Stimulated activated CD4-positive, alpha-beta T cell treated with anti-CD3 and anti-CD28 coated beads, Interleukin-1b, Interleukin-23, amount 100 ng/mL, for 4 hours (primary cell): ENCODE measurements at regions not wholly inside any gene's neighbourhood (a gene's known extent, or its start where the extent isn't known, plus 50 kb on each side); places are given as distances from the start of the nearest gene placed in this dataset.
"Not testable (repeated sequence)": the region's sequence is repeated elsewhere in the genome, so short reads cannot be mapped to it uniquely, and the experiment has no call there.

Source experiments
- DNase-seq, 2 donors: peaks; one replicate each; pipeline ENCODE4 v3.0.0-alpha.2; 2020; ENCODE audit warnings: low read depth in 2 of 2

GRCh38 chr14:101266441-101266840 lies 294.9 kb upstream of the DIO3 start:
- not testable (repeated sequence) for DNase-seq

DNA sequence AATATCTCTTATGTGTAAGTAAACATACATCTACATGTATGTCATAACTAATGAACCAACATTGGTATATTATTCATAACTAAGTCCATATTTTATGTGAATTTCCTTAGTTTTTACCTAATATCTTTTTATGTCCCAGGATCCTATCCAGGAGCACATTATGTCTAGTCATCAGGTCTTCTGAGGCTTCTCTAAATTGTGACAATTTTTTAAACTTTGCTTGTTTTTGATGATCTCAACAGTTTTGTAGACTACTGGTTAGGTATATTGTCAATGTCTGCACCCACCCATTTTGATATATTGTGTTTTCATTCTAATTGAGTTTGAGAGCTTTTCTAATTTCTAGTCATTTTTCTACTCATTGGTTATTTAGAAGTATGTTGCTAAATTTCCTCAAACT lies 288.2 kb upstream of the DIO3 start:
- DNase-seq = no peak

DNA sequence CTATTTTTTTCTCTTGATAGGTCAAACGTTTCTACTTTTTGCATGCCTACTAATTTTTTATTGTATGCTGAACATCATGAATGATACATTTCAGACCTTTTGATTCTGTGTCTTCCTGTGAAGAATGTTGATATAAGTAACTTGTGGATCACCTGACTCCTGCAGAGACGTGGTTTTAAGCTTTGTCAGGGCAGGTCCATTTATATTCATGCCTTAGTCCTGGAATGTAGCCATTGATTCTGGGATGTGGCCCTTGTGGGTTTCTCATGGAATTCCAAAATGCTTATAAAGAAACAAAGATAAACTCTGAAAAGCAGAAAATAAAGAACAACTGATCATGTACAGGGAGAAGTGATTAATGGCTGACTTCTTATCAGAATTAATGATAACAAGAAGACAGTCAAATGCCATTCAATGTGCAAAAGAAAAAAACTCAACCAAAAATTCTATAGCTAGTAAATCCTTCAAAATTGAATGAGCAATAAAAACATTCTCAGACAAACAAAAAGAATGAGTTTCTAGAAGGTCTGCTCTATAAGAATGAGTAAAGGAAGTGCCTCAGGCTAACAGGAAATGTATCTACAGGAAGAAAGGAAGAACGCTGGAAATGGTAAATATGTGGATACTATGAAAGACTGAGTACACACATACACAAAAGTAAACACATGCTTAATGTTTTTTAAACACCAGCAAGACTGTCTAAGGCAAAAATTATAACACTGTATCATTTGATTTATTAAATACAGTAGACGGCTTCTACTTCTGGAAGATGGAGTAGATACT lies 284.8 kb upstream of the DIO3 start:
- DNase-seq = no peak

DNA sequence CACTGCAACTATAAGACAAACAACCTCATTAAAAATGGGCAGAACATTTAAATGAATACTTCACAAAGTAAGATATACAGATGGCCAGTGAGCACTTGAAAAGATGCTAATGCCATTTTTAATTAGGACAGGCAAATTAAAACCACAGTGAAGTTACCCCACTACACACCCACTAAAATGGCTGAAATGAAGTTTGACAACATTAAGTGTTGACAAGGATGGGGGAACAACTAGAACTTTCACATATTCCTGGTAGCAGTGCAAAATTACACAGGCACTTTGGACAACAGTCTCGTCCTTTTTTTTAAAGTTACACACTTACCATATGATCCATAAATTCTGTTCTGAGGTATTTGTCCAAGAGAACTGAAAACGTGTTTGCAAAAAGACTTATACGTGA lies 278.9 kb upstream of the DIO3 start:
- no peak for DNase-seq

GRCh38 chr14:101284711-101285110 lies 276.6 kb upstream of the DIO3 start:
- DNase-seq = no peak

- no peak for DNase-seq
Measured at GRCh38 chr14:101286271-101287018, 274.9 kb upstream of the DIO3 start.

GRCh38 chr14:101288436-101289229 lies 272.7 kb upstream of the DIO3 start:
- no peak for DNase-seq

DNA sequence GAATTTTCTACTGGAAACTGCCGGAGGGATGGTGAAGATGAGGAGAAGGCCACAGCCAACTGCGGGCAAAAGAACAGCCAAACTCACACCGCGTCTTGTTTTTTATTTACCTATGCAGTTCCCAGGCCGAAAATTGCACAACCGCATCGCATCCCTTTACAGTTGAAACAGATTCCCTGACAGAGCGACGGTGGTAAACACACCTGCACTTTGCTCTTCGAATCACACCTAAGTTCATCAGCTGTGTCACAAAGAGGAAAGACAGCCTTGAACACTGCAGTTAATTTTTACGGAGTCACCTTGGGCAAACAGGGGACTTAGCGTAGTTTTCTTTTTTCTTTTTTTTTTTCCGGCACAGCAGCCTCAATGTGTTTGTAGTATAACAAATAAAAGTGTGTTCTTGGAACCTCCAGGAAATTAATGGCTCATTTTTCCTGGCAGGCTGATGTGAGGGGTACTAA lies 272.0 kb upstream of the DIO3 start:
- no peak for DNase-seq

- DNase-seq = no peak
Measured at GRCh38 chr14:101289911-101290310, 271.4 kb upstream of the DIO3 start.

DNA sequence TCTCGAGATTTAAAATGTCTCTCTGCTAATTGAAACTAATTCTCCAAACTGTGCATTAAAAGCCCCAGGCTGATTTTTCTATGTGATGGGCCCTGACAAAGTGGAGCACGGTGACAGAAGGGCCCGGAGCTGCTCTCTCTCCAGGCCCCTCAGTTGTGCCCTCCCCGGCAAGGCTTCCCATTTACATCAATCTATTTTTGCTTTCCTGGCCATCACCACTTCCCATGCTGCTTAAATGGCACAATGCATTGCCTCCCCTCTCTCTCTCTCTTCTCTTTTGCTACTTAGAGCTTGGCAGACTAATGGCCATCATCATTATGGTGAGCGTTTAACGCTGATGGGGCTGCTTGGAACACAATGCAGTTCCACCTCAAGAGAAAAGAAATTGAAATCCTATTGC lies 270.7 kb upstream of the DIO3 start:
- no peak for DNase-seq

DNA sequence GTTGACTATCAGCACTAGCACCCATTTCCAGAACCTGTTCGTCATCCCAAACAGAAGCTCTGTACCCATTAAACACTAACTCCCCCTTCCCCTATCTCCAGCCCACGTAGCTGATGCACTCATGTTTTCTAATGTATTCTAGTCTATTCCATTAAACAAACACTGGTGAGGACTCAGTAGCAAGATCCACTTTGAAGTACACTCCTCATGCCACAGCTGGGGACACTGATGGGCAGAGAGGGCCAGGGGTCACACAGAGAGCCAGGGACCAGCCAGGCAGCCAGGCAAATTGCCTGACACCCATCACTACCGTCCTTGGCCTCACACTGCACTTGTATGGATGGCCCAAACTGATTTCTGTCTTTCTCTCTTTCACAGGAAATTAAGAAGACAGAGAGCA lies 269.9 kb upstream of the DIO3 start:
- no peak for DNase-seq

DNA sequence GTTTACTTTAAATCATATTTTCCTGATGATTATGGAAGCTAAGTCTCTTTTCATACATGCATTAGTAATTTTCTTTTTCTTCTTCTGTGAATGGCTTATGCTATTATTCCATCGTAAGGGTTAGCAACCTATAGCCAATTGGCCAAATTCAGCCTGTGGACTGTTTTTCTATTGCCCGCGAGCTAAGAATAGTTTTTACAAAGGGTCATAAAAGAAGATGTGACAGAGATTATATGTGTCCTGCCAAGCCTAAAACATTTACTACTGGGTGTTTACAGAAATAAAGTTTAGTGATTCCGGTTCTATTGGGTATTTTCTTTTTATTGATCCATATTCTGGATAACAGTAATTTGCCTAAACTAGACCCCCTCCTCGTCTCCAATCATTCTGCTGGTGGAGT lies 268.8 kb upstream of the DIO3 start:
- DNase-seq = no peak

GRCh38 chr14:101293605-101294004 lies 267.7 kb upstream of the DIO3 start:
- no peak for DNase-seq

GRCh38 chr14:101294136-101294535 lies 267.2 kb upstream of the DIO3 start:
- DNase-seq = no peak

DNA sequence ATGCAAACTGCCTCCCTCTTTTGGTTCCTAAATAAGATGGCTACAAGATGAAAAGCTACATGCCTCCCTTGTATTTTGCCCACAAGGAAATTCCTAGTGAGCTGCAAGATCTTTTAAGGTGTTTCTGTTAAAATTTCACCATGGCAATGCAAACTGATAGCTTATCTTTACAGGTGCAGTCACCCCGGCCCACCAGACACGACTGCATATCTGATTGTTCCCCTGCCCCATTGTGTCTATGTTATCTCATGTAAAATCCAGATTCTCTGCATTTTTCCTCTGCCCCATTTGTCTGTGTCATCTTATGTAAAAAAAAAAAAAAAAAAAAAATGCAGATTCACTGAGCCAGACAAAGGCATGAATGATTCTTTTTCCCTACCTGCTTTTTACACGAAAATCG lies 261.5 kb upstream of the DIO3 start:
- DNase-seq = not testable (repeated sequence)

- DNase-seq = no peak
Measured at GRCh38 chr14:101301011-101301410, 260.3 kb upstream of the DIO3 start.

GRCh38 chr14:101307162-101307561 lies 254.1 kb upstream of the DIO3 start:
- not testable (repeated sequence) for DNase-seq

- not testable (repeated sequence) for DNase-seq
Measured at GRCh38 chr14:101311186-101311585, 250.1 kb upstream of the DIO3 start.

DNA sequence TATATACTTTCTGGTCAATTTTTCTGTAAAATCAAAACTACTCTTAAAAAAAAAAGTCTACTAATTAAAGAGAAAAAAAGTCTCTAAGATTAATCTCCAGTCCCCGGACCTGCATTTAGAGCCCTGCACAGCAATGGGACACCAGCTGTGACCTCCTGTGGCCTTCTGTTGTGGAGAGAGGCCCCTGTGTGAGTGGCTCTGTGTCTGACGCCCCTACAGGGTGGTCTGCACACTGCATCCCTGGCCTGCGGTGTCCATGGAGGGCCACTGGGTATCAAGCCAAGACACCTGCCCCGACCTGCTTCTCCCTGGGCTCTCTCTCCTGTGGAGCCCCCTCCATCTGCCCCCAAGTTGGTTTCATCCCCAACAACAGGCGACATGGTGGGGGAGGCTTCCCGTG lies 248.0 kb upstream of the DIO3 start:
- DNase-seq = no peak

- DNase-seq = no peak
Measured at GRCh38 chr14:101315802-101316296, 245.4 kb upstream of the DIO3 start.

- DNase-seq = no peak
Measured at GRCh38 chr14:101318271-101318670, 243.0 kb upstream of the DIO3 start.

DNA sequence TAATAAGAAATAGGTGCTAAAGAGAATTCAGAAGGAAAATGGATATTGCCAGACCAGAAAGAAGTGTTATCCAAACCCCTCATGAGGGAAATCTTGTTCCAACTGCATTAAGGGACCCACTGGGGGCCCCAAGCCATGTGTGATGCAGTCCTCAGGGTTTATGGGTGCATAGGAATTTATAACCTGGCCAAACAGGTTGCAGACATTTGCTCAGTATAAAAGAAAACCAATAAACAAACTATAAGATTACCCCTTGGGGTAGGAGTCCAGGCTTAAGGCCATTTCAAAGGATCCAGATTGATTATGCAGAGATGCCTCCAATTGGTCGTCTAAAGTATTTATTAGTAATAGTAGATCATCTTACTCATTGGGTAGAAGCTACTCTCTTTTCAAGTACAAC lies 240.9 kb upstream of the DIO3 start:
- no peak for DNase-seq
